Loucy (cell line): ENCODE measurements at regions not wholly inside any gene's neighbourhood (a gene's known extent, or its start where the extent isn't known, plus 50 kb on each side); places are given as distances from the start of the nearest gene placed in this dataset.

ENCODE experiments used
- CTCF ChIP-seq: fragments of 200-600 bp; sonication (generic); conservative IDR thresholded peaks from 2 replicates; pipeline ENCODE4 v1.5.1; 2014; ENCODE audit warnings: mild to moderate bottlenecking, antibody characterized with exemption, low read length
- EZH2phosphoT487 ChIP-seq: fragments of 200-600 bp; IDR thresholded peaks from 2 replicates; pipeline ENCODE4 v1.6.1; 2018; ENCODE audit warnings: antibody characterized with exemption, mild to moderate bottlenecking, moderate library complexity, borderline replicate concordance

- no peak for TF ChIP-seq CTCF
- no peak for TF ChIP-seq EZH2phosphoT487
Observed at GRCh38 chr17:69913216-69913615, 161.8 kb upstream of the KCNJ16 start.
